ENCODE measurements at regions not wholly inside any gene's neighbourhood (a gene's known extent, or its start where the extent isn't known, plus 50 kb on each side); places are given as distances from the start of the nearest gene placed in this dataset.

- no peak overlapping the region for H3K4me3 ChIP-seq (ENCODE audit: low read depth, low read length)
- in situ Hi-C loops (cut with HindIII; ENCODE audit: low sequenced_read_pairs), result no loop called here
- no peak for TF ChIP-seq CTCF (IDR thresholded peaks at IDR 0.05; ENCODE audit: low read depth, low read length)
- DNase-seq (ENCODE audit: low read depth, low spot score), result no peak
Observed at GRCh38 chr22:44618400-44618799, 83.6 kb upstream of the PRR5 start.

GRCh38 chr22:44617828-44618227 is 84.2 kb upstream of the PRR5 start:
- no peak for DNase-seq (ENCODE audit: low read depth, low spot score)
- in situ Hi-C loops (cut with HindIII; ENCODE audit: low sequenced_read_pairs), result no loop called here
- no peak for TF ChIP-seq CTCF (IDR thresholded peaks at IDR 0.05; ENCODE audit: low read depth, low read length)
- H3K4me3 ChIP-seq (ENCODE audit: low read depth, low read length), result no peak overlapping the region

- no peak for DNase-seq (ENCODE audit: low read depth, low spot score)
- no peak for TF ChIP-seq CTCF (IDR thresholded peaks at IDR 0.05; ENCODE audit: low read depth, low read length)
- no peak overlapping the region for H3K4me3 ChIP-seq (ENCODE audit: low read depth, low read length)
- in situ Hi-C loops (cut with HindIII; ENCODE audit: low sequenced_read_pairs), result no loop called here
Observed at GRCh38 chr22:44616882-44617655, 84.9 kb upstream of the PRR5 start.

- no peak for DNase-seq (ENCODE audit: low read depth, low spot score)
- in situ Hi-C loops (cut with HindIII; ENCODE audit: low sequenced_read_pairs), result no loop called here
- H3K4me3 ChIP-seq (ENCODE audit: low read depth, low read length), result no peak overlapping the region
- TF ChIP-seq CTCF (IDR thresholded peaks at IDR 0.05; ENCODE audit: low read depth, low read length), result no peak
Observed at GRCh38 chr22:44616461-44616860, 85.5 kb upstream of the PRR5 start.

GRCh38 chr22:44615602-44616180 is 86.3 kb upstream of the PRR5 start:
- no peak overlapping the region for H3K4me3 ChIP-seq (ENCODE audit: low read depth, low read length)
- in situ Hi-C loops (cut with HindIII; ENCODE audit: low sequenced_read_pairs), result no loop called here
- no peak for DNase-seq (ENCODE audit: low read depth, low spot score)
- no peak for TF ChIP-seq CTCF (IDR thresholded peaks at IDR 0.05; ENCODE audit: low read depth, low read length)

GRCh38 chr22:44615146-44615545 is 86.9 kb upstream of the PRR5 start:
- H3K4me3 ChIP-seq (ENCODE audit: low read depth, low read length), result no peak overlapping the region
- in situ Hi-C loops (cut with HindIII; ENCODE audit: low sequenced_read_pairs), result no loop called here
- no peak for TF ChIP-seq CTCF (IDR thresholded peaks at IDR 0.05; ENCODE audit: low read depth, low read length)
- no peak for DNase-seq (ENCODE audit: low read depth, low spot score)

All from astrocyte of the spinal cord (primary cell).